NCI-H526 (cell line): ENCODE measurements at regions not wholly inside any gene's neighbourhood (a gene's known extent, or its start where the extent isn't known, plus 50 kb on each side); places are given as distances from the start of the nearest gene placed in this dataset.
"Not testable (repeated sequence)": the region's sequence is repeated elsewhere in the genome, so short reads cannot be mapped to it uniquely, and the experiment has no call there.

ENCODE experiments used
- DNase-seq, 2 experiments: peaks; one replicate each; lab custom pipeline; 2025; lab: John Stamatoyannopoulos, UW

- no peak for DNase-seq
Measured at GRCh38 chr16:75780669-75781068, 54.4 kb upstream of the CPHXL start.

- no peak for DNase-seq
Measured at GRCh38 chr16:75781683-75782343, 55.5 kb upstream of the CPHXL start.

GRCh38 chr16:75787440-75787839 is 61.1 kb upstream of the CPHXL start:
- DNase-seq = no peak

- peak; percentile 11 to 63 for DNase-seq
Measured at GRCh38 chr16:75789237-75789636, 62.9 kb upstream of the CPHXL start.

GRCh38 chr16:75792771-75793492 is 66.6 kb upstream of the CPHXL start:
- no peak for DNase-seq

GRCh38 chr16:75793641-75794040 is 67.4 kb upstream of the CPHXL start:
- no peak for DNase-seq

- DNase-seq = no peak
Measured at GRCh38 chr16:75794426-75794825, 68.1 kb upstream of the CPHXL start.

- DNase-seq = no peak
Measured at GRCh38 chr16:75798714-75799113, 72.4 kb upstream of the CPHXL start.

GRCh38 chr16:75801307-75801706 is 75.0 kb upstream of the CPHXL start:
- DNase-seq = peak in 1 of 2 experiments; percentile 11

- no peak for DNase-seq
Measured at GRCh38 chr16:75803753-75804152, 77.5 kb upstream of the CPHXL start.

- DNase-seq = peak; percentile 31 to 48
Measured at GRCh38 chr16:75804368-75804767, 78.1 kb upstream of the CPHXL start.

GRCh38 chr16:75805946-75806345 is 79.7 kb upstream of the CPHXL start:
- DNase-seq = peak in 1 of 2 experiments; percentile 7

GRCh38 chr16:75806487-75806886 is 80.2 kb upstream of the CPHXL start:
- no peak for DNase-seq

- DNase-seq = no peak
Measured at GRCh38 chr16:75810342-75810741, 84.1 kb upstream of the CPHXL start.

GRCh38 chr16:75811020-75811634 is 84.8 kb upstream of the CPHXL start:
- DNase-seq = no peak

- no peak for DNase-seq
Measured at GRCh38 chr16:75818491-75818890, 92.2 kb upstream of the CPHXL start.

- no peak for DNase-seq
Measured at GRCh38 chr16:75820672-75821071, 94.4 kb upstream of the CPHXL start.

GRCh38 chr16:75821117-75821516 is 94.8 kb upstream of the CPHXL start:
- no peak for DNase-seq

GRCh38 chr16:75825750-75826149 is 99.5 kb upstream of the CPHXL start:
- DNase-seq = not testable (repeated sequence)

- not testable (repeated sequence) for DNase-seq
Measured at GRCh38 chr16:75827372-75828038, 101.2 kb upstream of the CPHXL start.

- not testable (repeated sequence) for DNase-seq
Measured at GRCh38 chr16:75833385-75833784, 107.1 kb upstream of the CPHXL start.

GRCh38 chr16:75836347-75837010 is 110.2 kb upstream of the CPHXL start:
- DNase-seq = no peak
